OCI-LY7 (cell line): ENCODE measurements at regions not wholly inside any gene's neighbourhood (a gene's known extent, or its start where the extent isn't known, plus 50 kb on each side); places are given as distances from the start of the nearest gene placed in this dataset.

Experiments
- BruUV-seq: library from RNA; stranded (reverse); fragments of 400-500 nt; replicated peaks from 2 replicates; lab custom pipeline; 2021; lab: Mats Ljungman, UMichigan
- CTCF ChIA-PET: fragments of 300-600 bp; sonication (Branson Sonifier 250); formaldehyde crosslinking; loops from one replicate; lab custom pipeline; 2022; ENCODE audit warnings: antibody characterized with exemption; ENCODE audit not compliant: unreplicated experiment; lab: Charles Lee
- POLR2A ChIA-PET: fragments of 300-600 bp; sonication (Branson Sonifier 250); formaldehyde crosslinking; loops from one replicate; lab custom pipeline; 2022; ENCODE audit warnings: antibody characterized with exemption; lab: Charles Lee
- DNase-seq: peaks from one replicate; pipeline ENCODE4 v3.0.0-alpha.2; 2015; ENCODE audit warnings: low spot score
- H2AFZ ChIP-seq: fragments of 200-600 bp; sonication (generic), shearing (Covaris generic); 2 replicates; pipeline ENCODE4 v1.6.1; 2014; ENCODE audit warnings: mild to moderate bottlenecking, antibody characterized with exemption, low read length, moderate library complexity
- H3K27ac ChIP-seq: fragments of 200-600 bp; sonication (generic); 2 replicates; pipeline ENCODE4 v1.5.1; 2014; ENCODE audit warnings: mixed run types, low read depth, mild to moderate bottlenecking, moderate library complexity, low read length, inconsistent platforms; ENCODE audit not compliant: poor library complexity, severe bottlenecking
- H3K36me3 ChIP-seq: fragments of 200-600 bp; sonication (generic); 2 replicates; pipeline ENCODE4 v1.6.1; 2014; ENCODE audit warnings: mild to moderate bottlenecking, antibody characterized with exemption, low read length, moderate library complexity, mixed read lengths; ENCODE audit not compliant: insufficient read depth
- H3K4me1 ChIP-seq: fragments of 200-600 bp; sonication (generic); 2 replicates; pipeline ENCODE4 v1.5.1; 2014; ENCODE audit warnings: mild to moderate bottlenecking, low read length; ENCODE audit not compliant: insufficient read depth, poor library complexity, severe bottlenecking
- H3K4me2 ChIP-seq: fragments of 200-600 bp; sonication (generic); 2 replicates; pipeline ENCODE4 v1.6.1; 2014; ENCODE audit warnings: mild to moderate bottlenecking, low read length
- H3K4me3 ChIP-seq: fragments of 200-600 bp; sonication (generic); 2 replicates; pipeline ENCODE4 v1.5.1; 2014; ENCODE audit warnings: mild to moderate bottlenecking, low read depth, low read length; ENCODE audit not compliant: poor library complexity, severe bottlenecking
- H3K79me2 ChIP-seq: fragments of 200-600 bp; sonication (generic); 2 replicates; pipeline ENCODE4 v1.6.1; 2016; ENCODE audit warnings: low read depth, mild to moderate bottlenecking, low read length, moderate library complexity, mixed read lengths; ENCODE audit not compliant: insufficient read depth
- H3K9me2 ChIP-seq: fragments of 200-600 bp; sonication (generic); 2 replicates; pipeline ENCODE4 v1.6.1; 2016; ENCODE audit warnings: mild to moderate bottlenecking, low read length, mixed read lengths; ENCODE audit not compliant: insufficient read depth
- H3K9me3 ChIP-seq: fragments of 200-600 bp; sonication (generic); 2 replicates; pipeline ENCODE4 v1.6.1; 2014; ENCODE audit warnings: mild to moderate bottlenecking, mixed run types, low read length, mixed read lengths
- H4K20me1 ChIP-seq: fragments of 200-600 bp; sonication (generic); 2 replicates; pipeline ENCODE4 v1.6.1; 2014; ENCODE audit warnings: mild to moderate bottlenecking, antibody characterized with exemption, low read length, moderate library complexity, mixed read lengths; ENCODE audit not compliant: insufficient read depth
- EZH2phosphoT487 ChIP-seq: fragments of 200-600 bp; sonication (generic); IDR thresholded peaks from 2 replicates; pipeline ENCODE4 v1.6.1; 2018; ENCODE audit warnings: low read depth, borderline replicate concordance, mild to moderate bottlenecking, mixed run types, antibody characterized with exemption, low read length, moderate library complexity, mixed read lengths
- intact Hi-C: fragments of 100-400 bp; cut with micrococcal nuclease; formaldehyde crosslinking; loops from one replicate; pipeline ENCODE4 v1.10.0; 2022; ENCODE audit not compliant: unreplicated experiment
- TF ChIP-seq, protein P1 (sequence below): fragments of 200-600 bp; sonication (generic); conservative IDR thresholded peaks from 2 replicates; pipeline ENCODE4 v1.5.1; 2014; ENCODE audit warnings: mild to moderate bottlenecking, antibody characterized with exemption, low read length, moderate library complexity, mixed read lengths

DNA sequence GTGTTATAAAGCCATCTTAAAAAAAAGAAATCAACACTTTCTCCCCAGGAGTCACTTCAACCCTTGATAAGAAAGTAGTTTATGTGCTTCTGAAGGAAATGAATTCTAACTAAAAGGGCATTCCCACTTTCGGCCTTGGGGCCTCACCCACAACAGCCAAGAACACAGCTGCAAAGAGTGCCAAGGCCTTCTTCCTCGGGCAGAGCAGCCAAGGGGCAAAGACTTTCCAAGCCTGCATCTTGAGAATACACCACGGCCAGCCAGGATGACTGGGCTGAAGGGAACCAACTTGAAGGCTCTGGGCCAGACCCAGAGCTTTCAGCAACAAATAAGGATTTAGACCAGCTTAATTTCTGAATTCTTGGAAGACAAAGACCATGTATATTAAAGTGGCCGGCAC lies 60.4 kb upstream of the FOXN3 start:
- H3K36me3 ChIP-seq: no peaks in the 10 kb centered on the region
- H4K20me1 ChIP-seq: no peaks in the 10 kb centered on the region
- TF ChIP-seq EZH2phosphoT487: no peak
- TF ChIP-seq, protein P1, sequence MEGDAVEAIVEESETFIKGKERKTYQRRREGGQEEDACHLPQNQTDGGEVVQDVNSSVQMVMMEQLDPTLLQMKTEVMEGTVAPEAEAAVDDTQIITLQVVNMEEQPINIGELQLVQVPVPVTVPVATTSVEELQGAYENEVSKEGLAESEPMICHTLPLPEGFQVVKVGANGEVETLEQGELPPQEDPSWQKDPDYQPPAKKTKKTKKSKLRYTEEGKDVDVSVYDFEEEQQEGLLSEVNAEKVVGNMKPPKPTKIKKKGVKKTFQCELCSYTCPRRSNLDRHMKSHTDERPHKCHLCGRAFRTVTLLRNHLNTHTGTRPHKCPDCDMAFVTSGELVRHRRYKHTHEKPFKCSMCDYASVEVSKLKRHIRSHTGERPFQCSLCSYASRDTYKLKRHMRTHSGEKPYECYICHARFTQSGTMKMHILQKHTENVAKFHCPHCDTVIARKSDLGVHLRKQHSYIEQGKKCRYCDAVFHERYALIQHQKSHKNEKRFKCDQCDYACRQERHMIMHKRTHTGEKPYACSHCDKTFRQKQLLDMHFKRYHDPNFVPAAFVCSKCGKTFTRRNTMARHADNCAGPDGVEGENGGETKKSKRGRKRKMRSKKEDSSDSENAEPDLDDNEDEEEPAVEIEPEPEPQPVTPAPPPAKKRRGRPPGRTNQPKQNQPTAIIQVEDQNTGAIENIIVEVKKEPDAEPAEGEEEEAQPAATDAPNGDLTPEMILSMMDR: no peak
- H2AFZ ChIP-seq: no peak overlapping the region
- BruUV-seq: no TSS peak
- H3K4me3 ChIP-seq: no peak overlapping the region
- no peak overlapping the region for H3K4me2 ChIP-seq
- POLR2A ChIA-PET: no interaction called here
- no peak overlapping the region for H3K27ac ChIP-seq
- intact Hi-C loops: no loop called here
- CTCF ChIA-PET: no interaction called here
- no peaks in the 10 kb centered on the region for H3K79me2 ChIP-seq
- no peaks in the 10 kb centered on the region for H3K9me2 ChIP-seq
- DNase-seq: no peak
- no peaks in the 10 kb centered on the region for H3K9me3 ChIP-seq
- H3K4me1 ChIP-seq: no peaks in the 10 kb centered on the region

DNA sequence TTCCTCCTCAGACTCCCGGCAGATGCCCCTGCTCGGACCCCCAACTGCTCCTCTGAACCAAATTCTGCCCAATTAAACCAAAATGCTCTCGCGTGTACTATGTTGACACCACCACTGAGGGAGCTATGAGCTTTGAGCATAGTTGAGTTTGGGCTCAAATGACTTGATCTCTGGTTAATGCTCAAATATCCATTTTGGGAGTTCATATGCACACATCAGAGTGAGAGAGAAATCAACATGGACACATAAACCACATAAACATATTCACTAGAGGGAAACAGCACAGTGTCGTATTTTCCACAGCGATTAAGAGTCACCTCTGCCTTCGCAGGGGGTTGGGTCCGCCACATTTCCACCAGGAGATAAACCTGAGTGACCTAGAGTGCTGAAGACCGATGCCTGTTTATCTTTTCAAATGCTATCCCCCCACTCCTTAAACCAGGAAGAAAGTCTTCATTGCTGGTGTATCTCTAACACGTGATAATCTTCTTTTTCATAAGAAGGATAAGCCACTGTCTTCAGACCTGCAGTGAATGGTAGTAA lies 59.4 kb upstream of the FOXN3 start:
- Histone ChIP-seq H4K20me1 (no peaks in the 10 kb centered on the region), H3K9me3 (no peaks in the 10 kb centered on the region), H3K27ac (no peak overlapping the region), H3K9me2 (no peaks in the 10 kb centered on the region), H3K4me2 (no peak overlapping the region), H2AFZ (no peak overlapping the region), H3K36me3 (no peaks in the 10 kb centered on the region), H3K4me3 (no peak overlapping the region), H3K79me2 (no peaks in the 10 kb centered on the region), H3K4me1 (no peaks in the 10 kb centered on the region)
- intact Hi-C loops: no loop called here
- no peak for TF ChIP-seq EZH2phosphoT487
- TF ChIP-seq, protein P1: no peak
- ChIA-PET POLR2A (interaction anchor here (1.0 kb wide), 1 partner anchor 17 kb away, joined by 3 read pairs; no protein-coding TSS in a partner anchor), CTCF (no interaction called here)
- DNase-seq: no peak
- no TSS peak for BruUV-seq

DNA sequence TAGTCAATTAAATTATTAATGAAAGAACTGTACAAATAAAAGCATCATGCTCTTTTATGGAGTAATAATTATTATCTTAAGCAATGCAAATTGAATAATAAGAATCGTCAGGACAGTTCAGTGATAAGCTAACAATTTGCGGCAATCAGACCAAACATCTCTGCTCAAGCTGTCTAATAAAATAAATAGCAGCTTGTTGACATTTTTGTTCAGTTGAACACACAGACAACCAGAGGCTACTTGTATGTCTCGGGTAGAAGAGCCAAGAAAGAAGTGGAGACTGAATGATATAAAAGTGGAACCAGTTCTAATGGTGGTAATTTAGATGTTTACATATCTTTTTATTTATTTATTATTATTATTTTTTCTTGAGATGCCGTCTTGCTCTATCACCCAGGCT lies 57.4 kb upstream of the FOXN3 start:
- no TSS peak for BruUV-seq
- intact Hi-C loops: no loop called here
- no peak overlapping the region for H3K27ac ChIP-seq

More for the DNA sequence above, 57.4 kb upstream of the FOXN3 start:
- no peaks in the 10 kb centered on the region for H4K20me1 ChIP-seq
- no peaks in the 10 kb centered on the region for H3K9me2 ChIP-seq
- H3K4me3 ChIP-seq: no peak overlapping the region
- H3K4me2 ChIP-seq: no peak overlapping the region
- no peaks in the 10 kb centered on the region for H3K36me3 ChIP-seq
- no peak for DNase-seq
- H2AFZ ChIP-seq: no peak overlapping the region
- H3K9me3 ChIP-seq: no peaks in the 10 kb centered on the region
- H3K79me2 ChIP-seq: no peaks in the 10 kb centered on the region
- no peak for TF ChIP-seq EZH2phosphoT487
- TF ChIP-seq, protein P1: no peak
- no peaks in the 10 kb centered on the region for H3K4me1 ChIP-seq
- POLR2A ChIA-PET: interaction anchor here (1.1 kb wide), 1 partner anchor 19 kb away, joined by 3 read pairs; no protein-coding TSS in a partner anchor
- CTCF ChIA-PET: no interaction called here
